H1 (cell line): ENCODE measurements at regions not wholly inside any gene's neighbourhood (a gene's known extent, or its start where the extent isn't known, plus 50 kb on each side); places are given as distances from the start of the nearest gene placed in this dataset.

ENCODE experiments used
- CTCF ChIA-PET: fragments of 300-600 bp; sonication (Branson Sonifier 250); formaldehyde crosslinking; loops from one replicate; lab custom pipeline; 2021; ENCODE audit not compliant: partially characterized antibody; lab: Charles Lee
- POLR2A ChIA-PET: fragments of 300-600 bp; sonication (Branson Sonifier 250); formaldehyde crosslinking; loops from one replicate; lab custom pipeline; 2021; ENCODE audit warnings: inconsistent platforms; ENCODE audit not compliant: partially characterized antibody; lab: Charles Lee
- DNase-seq, 2 experiments: peaks; one replicate each; pipeline versions ENCODE4 v3.0.0 to v3.0.0-alpha.2; 2010 to 2022; ENCODE audit warnings: low spot score in 2 of 2, low read depth in 1 of 2, mixed read lengths in 1 of 2
- FAIRE-seq: peaks from 2 replicates; lab custom pipeline; 2011; peaks lifted over from hg19 to GRCh38; lab: Jason Lieb, UNC
- H2AFZ ChIP-seq: 2 replicates; pipeline ENCODE4 v1.8.1; 2012; ENCODE audit warnings: low read length, inconsistent platforms
- H2AK5ac ChIP-seq: 2 replicates; pipeline ENCODE4 v1.6.1; 2013; ENCODE audit warnings: low read depth, low read length
- H2BK120ac ChIP-seq: replicated peaks from 2 replicates; pipeline ENCODE3; 2013; ENCODE audit warnings: low read depth, low read length, inconsistent platforms
- H2BK12ac ChIP-seq: 2 replicates; pipeline ENCODE4 v1.6.1; 2013; ENCODE audit warnings: low read depth, low read length
- H2BK15ac ChIP-seq: 2 replicates; pipeline ENCODE4 v1.6.1; 2013; ENCODE audit warnings: low read length
- H2BK20ac ChIP-seq: 2 replicates; pipeline ENCODE4 v1.6.1; 2013; ENCODE audit warnings: low read length
- H2BK5ac ChIP-seq: 2 replicates; pipeline ENCODE4 v1.6.1; 2013; ENCODE audit warnings: low read depth, low read length
- H3K14ac ChIP-seq: 2 replicates; pipeline ENCODE4 v1.6.1; 2013; ENCODE audit warnings: inconsistent platforms; ENCODE audit not compliant: insufficient read length
- H3K18ac ChIP-seq: 2 replicates; pipeline ENCODE4 v1.6.1; 2013; ENCODE audit warnings: low read length; ENCODE audit errors: extremely low read depth
- H3K23ac ChIP-seq: 2 replicates; pipeline ENCODE4 v1.6.1; 2013; ENCODE audit warnings: inconsistent platforms; ENCODE audit not compliant: insufficient read length
- H3K23me2 ChIP-seq: 2 replicates; pipeline ENCODE4 v1.6.1; 2013; ENCODE audit warnings: low read depth, low read length
- H3K27ac ChIP-seq: 2 replicates; pipeline ENCODE4 v1.6.1; 2011; ENCODE audit warnings: low read depth, low read length, inconsistent platforms
- H3K27me3 ChIP-seq, 4 experiments: replicated peaks in 1 of 4; 1 replicate in 1 of 4; 2 replicates in 3 of 4; pipeline versions ENCODE4 v1.6.1 to v1.8.1; 2011 to 2013; ENCODE audit warnings: low read length in 3 of 4, mild to moderate bottlenecking in 3 of 4, inconsistent platforms in 2 of 4, mixed read lengths in 2 of 4, moderate library complexity in 1 of 4; ENCODE audit not compliant: control insufficient read depth in 3 of 4, insufficient read depth in 3 of 4; ENCODE audit errors: extremely low read depth in 1 of 4
- H3K36me3 ChIP-seq, 4 experiments: 2 replicates each; pipeline versions ENCODE4 v1.6.1 to v1.8.1; 2011 to 2013; ENCODE audit warnings: mild to moderate bottlenecking in 4 of 4, low read length in 3 of 4, moderate library complexity in 2 of 4, control low read depth in 1 of 4, inconsistent platforms in 1 of 4; ENCODE audit not compliant: insufficient read depth in 4 of 4, control insufficient read depth in 2 of 4
- H3K4ac ChIP-seq: replicated peaks from 2 replicates; pipeline ENCODE3; 2013; ENCODE audit warnings: low read length, low read depth, mixed read lengths, inconsistent platforms; ENCODE audit not compliant: insufficient read length
- H3K4me1 ChIP-seq, 4 experiments: replicated peaks in 1 of 4; 1 replicate in 1 of 4; 2 replicates in 3 of 4; pipeline versions ENCODE4 v1.6.1 to v1.8.1; 2011 to 2013; ENCODE audit warnings: low read length in 3 of 4, inconsistent platforms in 2 of 4, mixed read lengths in 1 of 4; ENCODE audit not compliant: insufficient read depth in 4 of 4, control insufficient read depth in 3 of 4
- H3K4me2 ChIP-seq, 2 experiments: 2 replicates each; pipeline versions ENCODE4 v1.6.1 to v1.8.1; 2011 to 2013; ENCODE audit warnings: low read depth in 2 of 2, low read length in 2 of 2, control low read depth in 1 of 2, inconsistent platforms in 1 of 2, mild to moderate bottlenecking in 1 of 2; ENCODE audit not compliant: insufficient read depth in 1 of 2
- H3K4me3 ChIP-seq, 4 experiments: fragments of 200-600, 300-600 bp in 1 of 4; sonication (generic), shearing (Covaris generic), sonication (Bioruptor Twin) in 1 of 4; 2 replicates each; pipeline versions ENCODE4 v1.5.1 to v1.8.1; 2011 to 2016; ENCODE audit warnings: low read length in 4 of 4, low read depth in 3 of 4, control low read depth in 2 of 4, inconsistent platforms in 2 of 4, mild to moderate bottlenecking in 2 of 4, mixed read lengths in 1 of 4, moderate library complexity in 1 of 4; ENCODE audit not compliant: insufficient read depth in 2 of 4; ENCODE audit errors: extremely low read depth in 1 of 4
- H3K56ac ChIP-seq: replicated peaks from 2 replicates; pipeline ENCODE3; 2013; ENCODE audit warnings: low read depth, mild to moderate bottlenecking, mixed read lengths, low read length, inconsistent platforms; ENCODE audit not compliant: insufficient read length
- H3K79me1 ChIP-seq: 2 replicates; pipeline ENCODE4 v1.6.1; 2013; ENCODE audit warnings: low read depth, low read length, control low read depth
- H3K79me2 ChIP-seq, 2 experiments: 2 replicates each; pipeline versions ENCODE4 v1.6.1 to v1.8.1; 2012 to 2013; ENCODE audit warnings: low read length in 2 of 2, mild to moderate bottlenecking in 2 of 2, inconsistent platforms in 1 of 2; ENCODE audit not compliant: insufficient read depth in 2 of 2, control insufficient read depth in 1 of 2
- H3K9ac ChIP-seq, 4 experiments: replicated peaks in 1 of 4; 1 replicate in 1 of 4; 2 replicates in 3 of 4; pipeline versions ENCODE4 v1.6.1 to v1.8.1; 2011 to 2013; ENCODE audit warnings: low read depth in 3 of 4, low read length in 3 of 4, control low read depth in 2 of 4, mild to moderate bottlenecking in 2 of 4, moderate library complexity in 2 of 4, inconsistent platforms in 1 of 4; ENCODE audit errors: extremely low read depth in 1 of 4
- H3K9me3 ChIP-seq, 2 experiments: 2 replicates each; pipeline versions ENCODE4 v1.6.1 to v1.8.1; 2012 to 2013; ENCODE audit warnings: mild to moderate bottlenecking in 2 of 2, moderate library complexity in 2 of 2, control low read depth in 1 of 2, inconsistent platforms in 1 of 2, low read depth in 1 of 2, low read length in 1 of 2, mixed read lengths in 1 of 2; ENCODE audit not compliant: insufficient read depth in 2 of 2
- H4K20me1 ChIP-seq, 2 experiments: replicated peaks in 1 of 2; 2 replicates each; pipeline versions ENCODE3 to v1.8.1; 2011 to 2013; ENCODE audit warnings: inconsistent platforms in 2 of 2, low read length in 2 of 2, mild to moderate bottlenecking in 1 of 2; ENCODE audit not compliant: insufficient read depth in 2 of 2, control insufficient read depth in 1 of 2
- H4K5ac ChIP-seq: 2 replicates; pipeline ENCODE4 v1.6.1; 2013; ENCODE audit warnings: low read length, low read depth, mixed read lengths, inconsistent platforms; ENCODE audit not compliant: insufficient read length
- H4K8ac ChIP-seq: 2 replicates; pipeline ENCODE4 v1.8.0; 2013; ENCODE audit warnings: mild to moderate bottlenecking, moderate library complexity, low read length, inconsistent platforms; ENCODE audit not compliant: insufficient read depth; ENCODE audit errors: extremely low read depth
- H4K91ac ChIP-seq: replicated peaks from 2 replicates; pipeline ENCODE3; 2013; ENCODE audit warnings: low read length, mixed read lengths, inconsistent platforms; ENCODE audit not compliant: insufficient read length
- GABPA ChIP-seq: IDR thresholded peaks from 2 replicates; pipeline ENCODE4 v1.6.1; 2011; ENCODE audit warnings: mild to moderate bottlenecking, low read length, moderate library complexity, borderline replicate concordance; ENCODE audit not compliant: insufficient read depth
- KDM5A ChIP-seq: fragments of 200-600 bp; IDR thresholded peaks from 2 replicates; pipeline ENCODE4 v1.7.1; 2012; ENCODE audit warnings: mild to moderate bottlenecking, low read length, inconsistent platforms, mixed read lengths
- PHF8 ChIP-seq: fragments of 200-600 bp; sonication (generic); conservative IDR thresholded peaks from 2 replicates; pipeline ENCODE4 v1.7.1; 2012; ENCODE audit warnings: low read depth, mild to moderate bottlenecking, inconsistent platforms, low read length, moderate library complexity
- RBBP5 ChIP-seq: IDR thresholded peaks from 2 replicates; pipeline ENCODE4 v1.7.1; 2012; ENCODE audit warnings: low read depth, mild to moderate bottlenecking, inconsistent platforms, low read length, moderate library complexity, borderline replicate concordance
- SIN3A ChIP-seq, 2 experiments: IDR thresholded peaks in 1 of 2; conservative IDR thresholded peaks in 1 of 2; 2 replicates each; pipeline ENCODE4 v1.6.1; 2011 to 2012; ENCODE audit warnings: low read length in 2 of 2, improper control_type of control experiment in 1 of 2, low read depth in 1 of 2, mild to moderate bottlenecking in 1 of 2
- WGBS, 2 experiments: shearing (Covaris generic) in 1 of 2; methylation state at CpG; one replicate each; pipeline versions ENCODE4 v1.1.6 to v1.1.7; 2013 to 2015; ENCODE audit warnings: low lambda C conversion rate in 2 of 2, mixed read lengths in 2 of 2, inconsistent platforms in 1 of 2, low coverage in 1 of 2, missing lambda C conversion rate in 1 of 2; ENCODE audit not compliant: insufficient replicate concordance in 2 of 2, insufficient coverage in 1 of 2, insufficient read length in 1 of 2; ENCODE audit errors: extremely low coverage in 1 of 2, missing lambda C conversion rate in 1 of 2; 5-methylcytosine and 5-hydroxymethylcytosine counted together

GRCh38 chrX:122389005-122389404 lies 795.1 kb upstream of the GRIA3 start:
- no peak for FAIRE-seq
- H3K36me3 ChIP-seq: no peaks in the 10 kb centered on the region
- POLR2A ChIA-PET: no interaction called here
- no peak overlapping the region for H3K27ac ChIP-seq
- H4K20me1 ChIP-seq: no peaks in the 10 kb centered on the region
- no peak overlapping the region for H3K18ac ChIP-seq
- no peak overlapping the region for H3K4me3 ChIP-seq
- H3K79me2 ChIP-seq: no peaks in the 10 kb centered on the region
- no peak overlapping the region for H3K4me2 ChIP-seq
- no peak overlapping the region for H2AK5ac ChIP-seq
- H3K23me2 ChIP-seq: no peaks in the 10 kb centered on the region
- CTCF ChIA-PET: no interaction called here
- H3K79me1 ChIP-seq: no peaks in the 10 kb centered on the region
- no peak overlapping the region for H2AFZ ChIP-seq
- H2BK12ac ChIP-seq: no peak overlapping the region
- no peaks in the 10 kb centered on the region for H3K27me3 ChIP-seq
- H2BK5ac ChIP-seq: no peak overlapping the region
- no peak overlapping the region for H3K14ac ChIP-seq
- H4K8ac ChIP-seq: no peak overlapping the region
- H3K4me1 ChIP-seq: no peaks in the 10 kb centered on the region
- H4K5ac ChIP-seq: no peak overlapping the region
- no peak overlapping the region for H3K23ac ChIP-seq
- no peaks in the 10 kb centered on the region; a peak in 1 of 4 replicates for H3K9me3 ChIP-seq
- no peak overlapping the region for H4K91ac ChIP-seq
- H2BK15ac ChIP-seq: no peak overlapping the region
- no peak overlapping the region for H3K4ac ChIP-seq
- 90% methylated on average over 4 of the region's 19 CpGs; no CpG with 5 or more reads in 1 of the 2 experiments for WGBS, 2 experiments
- no peak overlapping the region for H3K56ac ChIP-seq
- no peak overlapping the region for H2BK20ac ChIP-seq
- H3K9ac ChIP-seq: no peak overlapping the region
- DNase-seq: no peak
- no peak overlapping the region for H2BK120ac ChIP-seq
- TF ChIP-seq KDM5A (no peak), PHF8 (no peak), GABPA (no peak), RBBP5 (no peak), SIN3A (conservative IDR thresholded peaks at IDR 0.05 in 1 of 2, IDR thresholded peaks at IDR 0.05 in 1 of 2; ENCODE audit: low read depth in 1 of 2, low read length in 2 of 2) (no peak)
